LNCaP clone FGC (cell line): ENCODE measurements at regions not wholly inside any gene's neighbourhood (a gene's known extent, or its start where the extent isn't known, plus 50 kb on each side); places are given as distances from the start of the nearest gene placed in this dataset.

ENCODE experiments used
- DNase-seq: peaks from one replicate; pipeline ENCODE4 v3.0.0-alpha.2; 2011; ENCODE audit warnings: low read depth
- H3K4me3 ChIP-seq: 2 replicates; pipeline ENCODE4 v1.5.1; 2011; ENCODE audit warnings: mild to moderate bottlenecking, low read depth, low read length, control low read depth
- CTCF ChIP-seq: IDR thresholded peaks from 2 replicates; pipeline ENCODE4 v1.5.1; 2012; ENCODE audit warnings: mild to moderate bottlenecking; ENCODE audit not compliant: control insufficient read depth, insufficient read depth; ENCODE audit errors: extremely low read depth

DNA sequence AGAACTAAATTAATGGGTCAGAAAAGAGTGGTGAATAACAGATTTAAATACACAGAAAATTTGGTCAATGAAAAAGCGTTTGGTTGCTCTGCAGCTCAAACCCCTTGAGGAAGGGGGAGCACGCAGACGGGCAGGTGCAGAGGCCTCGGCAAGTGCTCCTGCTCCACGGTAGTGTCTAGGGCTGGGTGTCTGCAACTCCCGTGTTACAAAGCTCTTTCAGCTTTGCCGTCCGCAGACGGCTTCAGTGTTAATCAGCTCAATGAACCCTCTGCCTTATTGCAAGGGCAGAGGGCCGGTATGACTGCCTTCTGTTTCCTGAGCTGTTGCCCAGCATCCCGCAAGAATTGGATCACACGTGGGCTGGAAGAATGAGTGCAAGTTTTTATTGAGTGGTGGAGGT lies 125.7 kb upstream of the TRHDE start:
- H3K4me3 ChIP-seq = no peak overlapping the region
- DNase-seq = no peak
- no peak for TF ChIP-seq CTCF

GRCh38 chr12:72148709-72149108 lies 123.5 kb upstream of the TRHDE start:
- no peak overlapping the region for H3K4me3 ChIP-seq
- DNase-seq = no peak
- no peak for TF ChIP-seq CTCF

DNA sequence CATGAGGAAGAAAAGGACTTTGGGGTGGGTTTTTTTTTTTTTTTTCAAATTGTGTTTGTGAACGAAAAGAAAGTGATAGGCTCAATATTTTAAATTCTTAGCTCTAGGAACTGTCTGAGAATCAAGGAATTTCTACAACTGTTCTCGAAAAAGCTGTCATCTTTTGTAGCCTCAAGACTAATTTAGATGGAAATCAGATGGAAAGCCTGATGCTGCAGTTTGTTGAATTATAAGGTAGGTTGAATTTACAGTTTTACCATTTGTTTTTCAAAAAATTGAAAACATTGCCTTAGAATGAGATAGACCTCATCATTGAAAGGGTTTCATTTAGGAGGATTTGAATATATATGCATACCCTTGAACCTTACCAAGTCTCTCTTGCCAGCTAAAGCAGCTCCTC lies 109.3 kb upstream of the TRHDE start:
- DNase-seq = no peak
- no peak overlapping the region for H3K4me3 ChIP-seq
- no peak for TF ChIP-seq CTCF

GRCh38 chr12:72168851-72169250 lies 103.3 kb upstream of the TRHDE start:
- DNase-seq = no peak
- TF ChIP-seq CTCF = no peak
- H3K4me3 ChIP-seq = no peak overlapping the region

DNA sequence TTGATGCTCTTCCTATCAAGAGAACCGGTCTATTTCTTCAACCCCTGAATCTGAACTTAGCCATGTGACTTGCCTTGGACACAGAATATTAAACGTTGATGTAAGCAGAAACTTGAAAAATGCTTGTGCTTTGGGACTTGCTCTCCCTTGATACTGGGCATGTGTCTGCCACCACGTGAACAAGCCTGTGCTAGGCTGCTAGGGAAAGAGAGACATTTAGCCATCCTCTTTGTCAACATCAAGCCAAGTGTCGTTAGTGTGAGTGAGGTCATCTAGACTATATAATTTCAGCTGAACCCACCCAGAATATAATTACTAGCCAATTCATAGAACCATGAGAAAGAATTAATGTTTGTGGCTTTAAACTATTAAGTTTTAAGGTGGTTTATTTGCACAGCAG lies 98.2 kb upstream of the TRHDE start:
- TF ChIP-seq CTCF = no peak

DNA sequence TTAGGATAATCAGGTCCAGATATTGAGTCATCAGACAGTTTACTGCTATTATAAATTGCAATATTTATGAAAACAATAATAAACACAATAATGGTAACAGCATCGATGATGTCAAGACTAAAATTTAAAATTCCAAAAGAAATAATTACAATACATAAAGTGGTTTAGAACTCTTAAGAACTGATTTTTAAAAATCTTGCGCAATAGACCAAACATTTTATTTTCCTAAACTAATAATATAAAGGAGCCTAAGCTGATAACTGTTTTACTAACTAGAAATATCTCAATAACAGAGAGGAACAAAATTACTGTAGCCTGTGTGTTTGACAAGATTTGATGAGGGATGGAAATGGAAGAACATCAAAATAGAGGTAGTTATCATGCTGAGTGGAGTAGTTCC lies 93.9 kb upstream of the TRHDE start:
- DNase-seq = no peak
- no peak overlapping the region for H3K4me3 ChIP-seq
- TF ChIP-seq CTCF = no peak

More for the DNA sequence above, 98.2 kb upstream of the TRHDE start:
- DNase-seq = no peak
- no peak overlapping the region for H3K4me3 ChIP-seq

GRCh38 chr12:72178871-72179270 lies 93.3 kb upstream of the TRHDE start:
- TF ChIP-seq CTCF = no peak
- H3K4me3 ChIP-seq = no peak overlapping the region
- DNase-seq = no peak
